NCI-H2029 treated with DMSO at 0.1 percent for 48 hours (cell line): ENCODE measurements at regions not wholly inside any gene's neighbourhood (a gene's known extent, or its start where the extent isn't known, plus 50 kb on each side); places are given as distances from the start of the nearest gene placed in this dataset.

Source experiments
- DNase-seq: peaks from one replicate; lab custom pipeline; 2025; lab: John Stamatoyannopoulos, UW

DNA sequence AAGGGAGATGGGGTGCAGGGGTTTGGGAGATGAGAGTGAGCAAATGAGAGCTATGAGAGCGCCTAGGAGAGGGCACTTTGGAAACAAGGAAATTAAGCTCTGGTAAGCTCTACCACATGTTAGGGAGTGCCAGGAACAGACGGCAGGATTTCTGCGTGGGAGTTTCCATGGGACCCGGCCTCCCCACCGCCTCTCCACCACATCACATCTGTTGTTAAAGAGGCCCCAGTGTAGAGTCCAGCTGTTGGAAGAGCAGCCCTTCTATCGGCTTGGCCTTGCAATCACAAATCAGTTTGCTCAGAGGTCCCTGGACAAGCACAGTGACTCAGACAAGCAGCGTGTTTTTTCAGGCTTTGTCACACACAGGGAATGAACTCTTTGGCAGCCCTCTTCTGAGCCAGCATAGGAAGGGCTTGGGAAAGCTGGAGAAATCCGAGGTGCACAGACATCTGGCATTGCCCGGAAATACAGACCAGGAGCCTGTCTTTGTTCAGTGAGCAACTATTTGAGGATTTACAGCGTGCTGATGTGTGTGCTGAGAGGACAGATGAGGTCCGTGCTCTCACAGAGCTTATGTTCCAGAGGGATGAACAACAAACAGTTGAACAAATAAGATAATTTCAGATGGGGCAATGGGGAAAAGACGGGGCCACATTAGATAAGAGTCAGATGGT lies 370.6 kb upstream of the PROK2 start:
- DNase-seq = no peak

DNA sequence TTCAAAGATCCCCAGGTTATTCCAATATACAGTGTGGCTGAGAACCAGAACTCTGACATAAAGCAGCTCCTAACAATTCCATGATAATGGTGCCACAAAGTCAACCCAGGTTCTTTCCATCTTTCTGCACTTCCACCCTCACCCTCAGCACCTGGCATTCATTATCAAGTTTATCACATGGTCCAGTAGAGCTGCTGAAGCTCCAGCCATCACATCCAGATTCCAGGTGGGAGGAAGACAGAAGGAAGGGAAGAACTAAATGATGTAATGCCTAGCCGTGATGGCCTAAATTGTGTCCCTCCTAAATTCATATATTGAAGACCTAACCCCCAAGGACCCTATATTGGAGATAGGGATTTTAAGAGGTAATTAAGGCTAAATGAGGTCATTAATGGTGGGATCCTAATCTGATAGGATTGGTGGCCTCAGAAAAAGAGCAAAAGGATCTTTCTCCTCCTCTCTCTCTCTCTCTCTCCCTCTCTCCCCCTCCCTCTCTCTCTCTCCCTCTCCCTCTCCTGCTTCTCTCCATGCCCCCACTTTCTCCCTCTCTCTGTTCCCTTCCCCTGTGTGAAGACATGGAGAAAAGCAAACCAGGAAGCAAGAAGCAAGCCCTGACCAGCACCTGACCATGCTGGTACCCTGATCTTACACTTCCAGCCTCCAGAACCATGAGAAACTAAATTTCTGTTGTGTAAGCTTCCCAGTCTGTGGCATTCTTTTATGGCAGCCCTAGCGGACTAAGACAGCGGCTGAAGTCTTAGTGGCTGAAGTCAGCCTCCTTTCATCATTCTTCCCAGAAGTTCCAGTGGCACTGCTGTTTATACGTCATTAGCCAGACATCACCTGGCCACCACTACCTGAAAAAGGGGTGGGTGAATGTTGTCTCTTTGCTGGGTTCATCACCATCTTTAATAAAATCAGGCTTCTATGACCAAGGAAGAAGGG lies 369.7 kb upstream of the PROK2 start:
- DNase-seq = no peak

DNA sequence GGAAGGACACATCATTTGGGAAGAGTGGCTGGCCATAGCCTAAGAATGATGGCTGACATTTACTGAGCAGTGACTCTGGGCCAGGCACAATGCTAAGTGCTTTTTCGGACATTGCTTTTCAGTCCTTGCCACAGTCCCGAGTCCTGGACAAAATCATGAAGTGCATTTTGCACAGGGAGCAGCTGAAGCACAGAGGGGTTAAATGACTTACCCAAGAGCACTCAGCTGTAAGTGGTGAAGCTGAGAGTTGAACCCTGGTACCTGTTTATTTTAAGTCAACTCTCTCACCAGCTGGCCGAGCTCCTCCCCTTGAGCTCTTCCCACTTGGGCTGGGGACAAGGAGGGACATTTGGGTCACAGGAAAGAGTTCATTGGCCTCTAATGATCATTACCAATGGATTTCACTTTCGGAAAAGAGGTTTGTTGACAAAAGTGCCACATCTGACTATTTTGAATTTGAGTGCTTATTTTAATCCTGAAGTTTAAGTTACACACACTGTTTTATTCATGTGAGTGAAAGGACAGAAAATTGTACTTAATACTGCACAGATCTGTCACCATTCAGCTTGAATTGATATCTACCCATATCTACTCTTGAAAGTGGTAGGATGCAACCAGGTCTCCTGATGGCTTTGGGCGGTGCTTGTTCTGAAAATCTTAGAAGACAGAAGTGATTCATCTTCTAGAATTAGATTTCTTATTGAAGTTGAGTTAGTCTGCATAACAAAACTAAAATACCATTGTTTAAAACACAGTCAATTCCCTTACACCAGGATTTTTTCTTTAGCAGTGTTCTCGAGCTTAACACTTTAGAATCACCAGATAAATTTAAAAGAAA lies 368.7 kb upstream of the PROK2 start:
- DNase-seq = no peak

DNA sequence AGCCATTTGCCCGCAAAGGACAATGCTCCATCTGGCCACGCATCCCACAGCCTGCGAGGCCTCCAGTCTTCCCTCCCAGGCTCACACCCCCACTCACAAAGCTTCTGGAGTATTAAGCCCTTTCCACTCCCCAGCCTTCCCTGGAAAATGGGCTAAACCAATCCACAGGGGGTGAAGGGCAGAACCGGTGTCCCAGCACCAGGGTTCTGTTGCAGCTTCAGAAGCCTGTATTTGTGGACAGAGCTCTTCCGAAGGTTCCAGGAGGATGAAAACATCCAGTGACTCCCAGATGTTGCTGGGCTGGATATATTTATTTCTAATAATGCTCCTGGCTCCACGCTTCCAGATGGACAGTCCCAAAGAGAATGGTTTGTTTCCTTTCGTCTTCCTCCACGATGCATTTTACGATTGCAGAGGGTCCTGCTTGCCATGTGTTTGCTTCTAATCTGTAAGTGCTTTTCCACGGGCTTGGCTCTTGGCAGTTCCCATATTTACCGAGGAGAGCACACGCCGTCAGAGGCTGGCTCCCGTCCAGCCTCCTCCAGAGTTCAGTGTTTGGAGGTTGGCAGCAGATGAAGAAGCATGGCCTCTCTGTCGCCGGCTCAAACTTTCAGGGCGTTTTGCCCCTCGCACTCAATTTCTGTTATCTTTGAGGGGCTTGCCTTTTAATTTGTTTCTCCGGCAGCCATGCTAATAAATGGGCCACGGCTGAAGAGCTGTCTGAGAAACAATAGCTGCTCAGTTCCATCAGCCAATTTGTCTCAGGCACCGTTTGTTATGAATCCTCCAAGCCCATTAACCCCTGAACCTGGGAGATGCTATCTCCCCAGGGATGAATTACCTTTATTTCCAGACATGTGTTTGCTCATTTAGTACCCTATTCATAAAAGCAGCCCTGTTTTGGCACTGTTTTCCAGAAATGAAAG lies 367.9 kb upstream of the PROK2 start:
- DNase-seq = peak; percentile 70

DNA sequence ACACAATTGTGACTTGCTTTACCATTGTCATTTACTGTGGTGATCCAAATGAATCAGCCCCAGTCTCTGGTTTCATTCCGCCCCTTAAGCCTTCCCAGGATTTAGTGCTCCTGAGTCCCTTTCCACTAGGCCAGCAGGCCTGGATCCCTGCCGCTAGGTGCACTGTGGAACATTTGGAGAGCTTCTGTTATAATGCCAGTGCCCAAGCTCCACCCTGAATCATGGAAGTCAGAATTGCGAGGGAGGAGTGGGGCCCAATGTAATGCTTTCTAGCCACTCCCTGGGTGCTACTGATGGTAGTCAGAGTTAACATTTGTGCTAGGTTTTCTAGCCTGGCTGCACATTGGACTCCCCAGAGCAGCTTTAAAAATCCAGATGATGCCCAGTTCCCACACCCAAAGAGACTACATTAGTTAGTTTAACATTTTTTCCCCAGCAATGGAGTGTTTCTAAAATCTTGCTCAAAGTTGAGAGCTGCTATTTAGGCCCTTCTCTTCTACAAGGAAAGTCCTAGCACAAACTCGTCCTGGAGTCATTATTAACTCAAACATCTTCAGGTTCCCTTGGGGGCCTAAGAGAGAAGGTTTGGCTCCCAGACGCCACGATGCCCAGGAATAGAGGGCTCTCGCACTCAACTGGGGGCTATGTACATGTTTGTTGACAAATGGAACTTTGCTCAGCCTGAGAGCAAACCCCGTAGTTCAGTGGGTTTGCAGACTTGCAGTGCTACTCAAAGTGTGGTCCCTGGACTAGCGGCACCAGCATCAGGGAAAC lies 366.7 kb upstream of the PROK2 start:
- DNase-seq = no peak

DNA sequence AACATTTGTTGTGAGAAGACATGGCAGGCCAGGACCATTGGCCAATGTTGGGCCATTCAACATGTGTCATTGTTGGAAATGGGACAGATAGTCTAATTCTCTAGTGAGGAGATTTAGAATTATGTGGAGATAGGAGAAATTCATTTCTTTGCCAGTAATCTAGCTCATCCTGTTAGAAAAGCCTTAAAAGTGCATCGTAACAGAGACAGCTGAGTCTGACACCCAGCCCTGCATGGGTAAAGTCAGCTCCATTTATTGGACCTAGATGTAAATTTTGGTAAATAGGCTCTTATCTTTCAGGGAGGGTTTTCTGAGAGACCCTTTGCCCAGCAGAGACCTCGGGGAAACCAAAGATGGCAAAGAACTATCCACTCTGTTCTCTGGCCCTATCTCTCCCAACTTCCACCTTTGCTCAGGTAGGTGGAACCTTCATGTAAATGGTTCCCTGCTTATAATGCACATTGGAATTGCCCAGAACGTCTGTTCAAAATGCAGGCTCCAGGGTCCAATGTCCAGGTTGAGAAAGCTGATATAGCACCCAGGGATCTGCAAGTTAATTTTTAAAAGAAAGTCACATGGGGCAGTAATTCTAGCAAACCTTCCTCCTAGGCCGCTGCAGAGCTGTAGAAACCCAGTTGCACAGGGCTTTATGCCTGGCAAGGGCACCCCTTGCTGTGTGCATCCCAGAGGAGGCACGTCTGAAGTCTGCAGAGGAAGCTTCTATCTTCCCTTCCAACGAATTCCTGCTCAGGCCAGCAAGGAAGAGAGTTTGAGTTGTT lies 365.9 kb upstream of the PROK2 start:
- DNase-seq = no peak

DNA sequence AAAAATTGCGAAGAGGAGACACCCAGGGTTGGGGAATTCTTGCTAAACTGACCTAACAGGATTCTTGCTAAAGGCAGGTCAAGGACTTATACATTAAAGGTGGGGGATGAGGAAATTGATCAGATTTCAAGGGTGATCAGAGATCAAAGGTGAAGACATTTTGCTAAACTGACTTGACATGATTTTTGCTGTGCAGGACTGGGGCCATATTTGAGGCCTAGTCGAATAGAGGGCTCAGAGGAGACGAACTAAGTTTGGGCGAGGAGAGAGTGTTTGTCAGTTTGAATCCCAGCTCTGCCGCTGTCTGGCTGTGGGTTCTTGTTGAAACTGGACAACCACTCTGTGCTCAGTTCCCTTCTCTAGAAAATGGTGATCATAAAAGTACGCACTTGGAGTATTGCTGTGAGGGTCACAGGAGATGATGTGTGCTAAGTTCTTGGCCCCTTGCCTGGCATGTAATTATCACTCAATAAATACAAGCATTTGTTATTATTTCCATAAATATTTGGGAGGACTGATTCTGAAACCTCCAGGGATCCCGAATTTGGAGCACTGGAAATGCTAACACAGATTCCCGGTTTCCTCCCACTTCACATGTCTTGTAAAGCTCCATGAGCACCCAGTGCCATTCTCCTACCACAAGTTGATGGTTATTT lies 364.8 kb upstream of the PROK2 start:
- no peak for DNase-seq

DNA sequence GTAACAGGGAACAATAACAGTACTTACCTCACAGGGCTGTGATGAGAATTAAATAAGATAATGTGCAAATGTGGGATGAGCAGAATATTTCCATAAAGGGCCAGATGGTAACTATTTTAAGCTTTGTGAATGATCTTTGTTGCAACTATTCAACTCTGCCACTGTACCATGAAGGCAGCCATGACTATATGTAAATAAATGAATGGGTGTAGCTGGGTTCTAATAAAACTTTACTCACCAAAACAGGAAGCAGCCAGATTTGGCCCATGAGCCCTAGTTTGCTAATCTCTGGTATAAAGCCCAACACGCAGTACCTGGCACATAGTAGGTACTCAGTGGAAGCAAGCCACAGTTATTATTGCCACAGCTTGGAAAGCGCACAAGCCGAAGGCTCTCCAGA lies 362.7 kb upstream of the PROK2 start:
- DNase-seq = no peak

DNA sequence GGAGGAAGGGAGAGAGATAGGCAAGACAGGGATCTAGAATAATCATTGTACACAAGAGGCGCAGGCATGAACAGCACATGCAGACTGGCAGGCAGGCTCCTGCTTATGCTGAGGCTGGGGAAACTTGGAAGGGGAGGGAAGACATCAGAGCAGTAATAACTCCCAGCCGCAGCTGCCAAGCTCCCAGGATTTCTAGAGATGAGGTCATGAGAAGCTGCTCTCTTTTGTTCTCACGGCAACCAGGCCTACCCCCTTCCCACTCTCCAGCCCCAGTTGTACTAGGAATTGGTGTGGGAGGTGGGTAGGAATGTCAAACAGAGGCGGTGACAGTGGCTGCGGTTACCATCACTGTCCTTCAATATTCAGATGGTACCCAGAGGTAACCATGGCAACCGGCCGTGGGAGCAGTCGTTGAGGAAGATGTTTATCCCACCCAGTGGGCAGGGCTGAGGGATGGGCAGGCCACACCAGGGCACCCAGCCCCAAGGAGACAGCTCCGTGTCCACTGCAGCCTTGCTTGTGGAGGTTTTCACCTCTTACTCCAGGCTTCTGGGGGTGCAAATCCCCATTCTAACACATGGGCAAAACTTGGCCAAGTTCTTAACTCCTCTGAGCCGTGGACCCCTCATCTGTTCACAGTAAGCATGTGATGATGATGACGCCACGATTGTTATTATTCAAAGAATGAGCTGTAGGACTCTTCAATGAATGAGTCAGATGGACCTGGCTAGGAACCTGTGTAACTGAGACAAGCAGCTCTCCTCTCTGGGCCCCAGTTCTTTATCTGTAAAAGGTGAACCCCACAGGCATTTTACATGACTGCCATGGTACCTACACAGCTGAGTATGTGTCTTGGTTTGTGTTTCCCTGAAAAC lies 360.8 kb upstream of the PROK2 start:
- no peak for DNase-seq

DNA sequence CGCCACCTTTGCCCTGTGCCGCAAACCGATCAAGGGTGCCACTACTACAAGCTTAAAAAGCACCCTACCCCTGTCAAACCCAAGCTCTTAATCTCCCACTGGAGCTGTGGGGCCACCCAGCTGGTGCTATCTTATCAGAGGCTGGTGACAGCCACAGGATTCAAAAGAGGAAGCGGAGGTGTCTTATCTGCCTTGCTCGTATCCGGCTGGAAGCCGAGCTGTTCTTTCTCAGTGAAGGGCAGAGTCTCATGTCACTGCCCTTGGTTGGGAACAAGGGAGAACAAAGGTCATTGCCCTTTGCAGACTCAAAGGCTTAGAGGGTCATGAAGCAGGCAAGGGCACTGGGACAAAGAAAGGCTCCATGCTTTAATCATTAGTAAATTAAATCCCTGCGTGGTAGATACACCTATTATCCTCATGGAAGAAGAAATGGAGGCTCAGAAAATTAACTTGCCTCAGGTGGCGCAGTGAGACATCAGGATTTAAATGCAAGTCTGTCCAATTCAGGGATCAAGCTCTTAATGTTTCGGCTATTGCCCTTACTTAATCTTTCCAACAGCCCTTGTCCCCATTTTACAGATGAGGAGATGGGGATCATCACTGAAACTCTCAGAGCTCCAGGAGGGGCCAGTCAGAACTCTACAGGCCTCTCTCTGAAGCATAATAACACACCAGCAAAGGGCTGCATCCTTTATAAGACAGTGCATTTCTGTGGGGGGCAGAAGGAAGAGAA lies 360.0 kb upstream of the PROK2 start:
- DNase-seq = no peak

DNA sequence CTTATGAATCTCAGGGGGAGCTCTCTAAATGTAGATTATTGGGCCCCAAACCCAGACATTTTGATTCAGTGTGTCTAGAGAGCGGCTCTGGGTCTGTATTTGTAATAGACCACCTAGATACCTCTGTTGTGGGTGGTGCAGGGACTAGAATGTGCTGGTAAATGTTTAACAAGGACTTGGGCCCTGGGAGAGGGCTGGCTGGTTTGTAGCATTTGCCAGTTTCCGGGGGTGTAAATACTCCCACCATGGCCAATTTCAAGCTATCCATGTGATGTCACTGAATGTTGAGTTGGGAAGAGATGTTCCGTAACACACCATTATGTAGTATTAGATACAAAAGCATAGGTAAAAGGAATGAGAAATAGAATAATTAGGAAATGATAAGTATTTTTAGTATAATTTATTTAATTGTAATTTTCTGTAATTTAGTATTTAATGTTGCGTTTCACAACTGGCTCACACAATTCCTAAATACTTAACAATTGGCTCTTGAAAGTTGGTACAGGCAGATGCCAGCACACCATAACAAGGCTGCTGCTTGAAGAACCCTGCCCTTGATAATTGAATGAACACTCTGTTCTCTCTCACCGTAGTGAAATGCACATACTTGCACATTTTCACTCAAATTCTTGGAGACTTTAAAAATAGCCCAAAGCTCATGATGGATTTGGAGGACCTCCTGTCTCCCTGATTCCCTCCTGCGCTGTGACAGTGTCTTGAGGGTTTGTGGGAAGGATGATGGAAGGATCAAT lies 359.2 kb upstream of the PROK2 start:
- DNase-seq = no peak

DNA sequence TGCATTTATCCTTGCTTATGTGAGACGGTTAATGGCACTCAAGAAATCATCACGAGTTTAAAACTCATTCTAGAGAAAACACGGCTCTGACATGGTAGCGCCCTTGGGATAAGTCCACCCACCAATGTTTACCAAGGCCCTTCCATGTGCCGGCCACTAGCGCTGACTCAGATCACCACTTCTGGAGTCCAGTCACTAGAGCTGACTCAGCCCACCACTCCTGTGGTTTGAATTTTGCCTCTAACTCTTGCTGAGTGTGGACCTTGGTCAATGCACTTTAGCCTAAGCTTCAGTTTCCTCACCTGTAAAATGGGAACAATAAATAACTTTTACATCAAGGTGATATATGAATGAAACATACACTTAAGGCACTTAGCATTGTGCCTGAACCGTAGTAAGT lies 358.4 kb upstream of the PROK2 start:
- DNase-seq = no peak

DNA sequence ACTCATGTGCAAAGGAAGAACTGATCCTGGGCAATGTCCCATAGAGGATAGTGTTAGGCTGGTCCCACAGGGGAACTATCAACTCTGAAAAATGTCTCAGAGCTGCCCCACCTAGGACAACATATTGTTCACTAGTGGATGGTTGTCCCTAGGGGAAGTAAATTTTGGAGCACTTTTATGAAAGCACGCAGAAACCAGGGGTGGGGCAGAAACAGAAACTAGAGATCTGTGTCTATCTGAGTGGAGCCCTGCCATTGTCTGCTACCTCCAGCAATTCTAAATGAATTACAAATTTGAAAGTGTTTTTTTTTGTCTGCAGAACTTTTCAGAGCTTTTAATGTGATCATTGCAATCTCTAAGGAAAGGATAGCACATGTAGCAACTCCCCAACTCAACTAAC lies 357.1 kb upstream of the PROK2 start:
- no peak for DNase-seq

DNA sequence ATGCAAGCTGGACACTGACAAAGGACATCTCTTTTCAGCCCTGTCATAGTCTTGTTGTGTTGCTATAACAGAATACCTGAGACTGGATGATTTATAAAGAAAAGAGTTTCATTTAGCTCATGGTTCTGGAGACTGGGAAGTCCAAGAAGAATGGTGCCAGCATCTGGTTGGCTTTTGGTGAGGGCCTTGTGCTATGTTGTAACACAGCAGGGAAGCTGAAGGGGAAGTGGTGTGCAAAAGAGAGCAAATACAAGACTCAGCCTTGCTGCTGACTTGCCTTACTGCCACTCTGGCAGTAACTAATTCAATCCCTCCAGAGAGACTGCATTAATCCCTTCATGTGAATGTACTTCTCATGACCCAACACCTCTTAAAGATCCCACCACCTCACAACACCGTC lies 356.3 kb upstream of the PROK2 start:
- no peak for DNase-seq

DNA sequence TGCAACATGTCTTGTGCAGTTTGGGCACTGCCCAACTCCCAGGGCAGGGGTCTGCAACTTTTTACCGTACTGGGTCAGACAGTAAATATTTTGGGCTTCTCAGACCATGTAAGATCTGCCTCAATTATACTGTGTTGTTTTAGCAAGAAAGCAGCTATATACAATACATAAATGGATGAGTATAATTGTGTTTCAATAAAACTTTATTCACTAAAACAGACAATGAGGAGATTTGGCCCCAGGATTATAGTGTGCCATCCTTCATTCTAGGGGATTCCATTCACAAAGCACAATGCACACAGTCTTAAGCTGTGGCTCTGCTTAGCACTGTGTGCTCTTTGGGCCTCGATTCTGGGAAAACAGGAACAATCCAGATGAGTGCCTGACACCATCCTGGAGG lies 354.4 kb upstream of the PROK2 start:
- DNase-seq = no peak

DNA sequence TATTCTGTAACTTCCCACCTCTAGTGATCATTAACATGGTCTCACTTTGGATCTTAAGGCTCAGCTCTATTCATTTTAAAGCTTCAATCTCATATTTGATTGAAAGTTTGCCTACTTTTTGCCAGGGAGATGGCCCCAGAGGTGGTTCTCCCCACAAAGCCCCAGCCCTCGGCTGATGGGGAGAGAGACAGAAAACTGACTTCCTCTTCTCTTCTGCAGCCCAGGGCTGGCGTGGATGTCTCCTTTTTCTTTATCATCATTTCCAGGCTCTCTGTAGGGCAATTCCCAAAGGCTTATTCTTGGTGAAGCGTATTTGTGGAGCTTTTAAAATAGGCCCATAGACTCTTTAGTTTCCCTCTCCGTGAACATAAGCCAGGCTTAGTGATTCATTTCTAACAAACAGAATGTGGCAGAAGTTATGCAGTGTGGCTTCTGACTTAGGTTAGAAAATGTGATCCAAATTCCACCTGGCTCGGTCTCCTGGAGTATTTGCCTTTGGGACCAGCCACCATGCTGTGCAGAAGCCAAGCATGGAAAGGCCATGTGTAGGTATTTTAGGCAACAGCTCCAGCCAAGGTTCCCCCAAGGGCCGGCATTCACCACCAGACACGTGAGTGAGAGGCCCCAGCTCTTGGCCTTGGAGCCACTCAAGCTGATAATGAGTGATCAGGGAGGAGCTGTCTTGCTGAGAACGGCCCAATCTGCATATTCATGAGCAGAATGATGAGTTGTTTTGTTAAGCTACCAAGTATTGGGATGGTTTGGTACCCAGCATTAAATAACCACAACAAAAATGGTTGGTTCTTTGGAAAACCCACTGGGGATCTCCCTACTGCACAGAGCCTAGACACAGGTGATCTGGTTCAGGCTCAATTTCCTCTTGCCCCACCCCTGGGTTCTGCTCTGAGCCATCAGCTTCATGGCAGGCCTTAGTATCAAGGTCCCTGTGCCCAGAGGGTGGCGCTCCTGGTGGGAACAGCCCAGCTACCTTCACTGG lies 353.2 kb upstream of the PROK2 start:
- no peak for DNase-seq
